Activated naive CD4-positive, alpha-beta T cell treated with anti-CD3 and anti-CD28 coated beads, Interleukin-2, amount 50 U/mL, for 72 hours (primary cell): ENCODE measurements at regions not wholly inside any gene's neighbourhood (a gene's known extent, or its start where the extent isn't known, plus 50 kb on each side); places are given as distances from the start of the nearest gene placed in this dataset.

ENCODE experiments used
- ATAC-seq, 2 donors: fragments of 150-1000 bp; cut with Tn5 transposase; 2 replicates each; pipeline ENCODE4 v1.10.0; 2021; ENCODE audit warnings: mild to moderate bottlenecking in 2 of 2, moderate library complexity in 2 of 2
- DNase-seq, 2 donors: peaks; one replicate each; pipeline ENCODE4 v3.0.0; 2021 to 2022; ENCODE audit warnings: low spot score in 2 of 2
- H3K27ac Mint-ChIP-seq, 2 donors: one replicate each; pipeline ENCODE4 v1.8.0; 2022; ENCODE audit warnings: mild to moderate bottlenecking in 2 of 2, mixed read lengths in 2 of 2
- H3K36me3 Mint-ChIP-seq, 2 donors: one replicate each; pipeline ENCODE4 v1.8.0; 2022; ENCODE audit warnings: mixed read lengths in 2 of 2
- H3K9me3 Mint-ChIP-seq, 2 donors: one replicate each; pipeline ENCODE4 v1.8.0; 2022; ENCODE audit warnings: mixed read lengths in 2 of 2

- Mint-ChIP-seq H3K27ac (no peak overlapping the region), H3K36me3 (no peaks in the 10 kb centered on the region), H3K9me3 (peaks cover 0 to 3% of the 10 kb centered on the region in 2 donors)
- ATAC-seq (no peak), DNase-seq (no peak)
Observed at GRCh38 chr2:180473456-180473855, 466.4 kb upstream of the CWC22 start.

- Mint-ChIP-seq H3K9me3 (peaks cover 0 to 9% of the 10 kb centered on the region in 2 donors), H3K27ac (no peak overlapping the region), H3K36me3 (no peaks in the 10 kb centered on the region)
- DNase-seq (no peak), ATAC-seq (no peak)
Observed at GRCh38 chr2:180472133-180472532, 465.0 kb upstream of the CWC22 start.

GRCh38 chr2:180463608-180464007 lies 456.5 kb upstream of the CWC22 start:
- Mint-ChIP-seq H3K36me3 (no peaks in the 10 kb centered on the region), H3K27ac (no peak overlapping the region), H3K9me3 (peaks cover 5 to 6% of the 10 kb centered on the region in 2 donors)
- DNase-seq = no peak
- no peak for ATAC-seq

GRCh38 chr2:180461761-180462160 lies 454.7 kb upstream of the CWC22 start:
- Mint-ChIP-seq H3K36me3 (no peaks in the 10 kb centered on the region), H3K9me3 (peaks cover 0 to 5% of the 10 kb centered on the region in 2 donors), H3K27ac (no peak overlapping the region)
- DNase-seq = no peak
- ATAC-seq = no peak

GRCh38 chr2:180456801-180457200 lies 449.7 kb upstream of the CWC22 start:
- Mint-ChIP-seq H3K27ac (no peak overlapping the region), H3K9me3 (no peaks in the 10 kb centered on the region), H3K36me3 (no peaks in the 10 kb centered on the region)
- no peak for ATAC-seq
- no peak for DNase-seq

- peaks cover 0 to 1% of the 10 kb centered on the region in 2 donors for H3K9me3 Mint-ChIP-seq
- H3K36me3 Mint-ChIP-seq = no peaks in the 10 kb centered on the region
Observed at GRCh38 chr2:180450841-180451240, 443.7 kb upstream of the CWC22 start.

GRCh38 chr2:180449171-180449915 lies 442.2 kb upstream of the CWC22 start:
- H3K9me3 Mint-ChIP-seq = peaks cover 0 to 3% of the 10 kb centered on the region in 2 donors
- no peak for ATAC-seq
- no peak for DNase-seq

More at GRCh38 chr2:180450841-180451240, 443.7 kb upstream of the CWC22 start:
- DNase-seq = no peak
- H3K27ac Mint-ChIP-seq = no peak overlapping the region
- no peak for ATAC-seq

GRCh38 chr2:180446492-180446891 lies 439.4 kb upstream of the CWC22 start:
- ATAC-seq (no peak), DNase-seq (no peak)
- Mint-ChIP-seq H3K27ac (no peak overlapping the region), H3K36me3 (no peaks in the 10 kb centered on the region), H3K9me3 (peaks cover 0 to 3% of the 10 kb centered on the region in 2 donors)

More at GRCh38 chr2:180449171-180449915, 442.2 kb upstream of the CWC22 start:
- H3K36me3 Mint-ChIP-seq = no peaks in the 10 kb centered on the region
- no peak overlapping the region for H3K27ac Mint-ChIP-seq

- H3K9me3 Mint-ChIP-seq = peaks cover 0 to 3% of the 10 kb centered on the region in 2 donors
- ATAC-seq (no peak), DNase-seq (no peak)
- no peaks in the 10 kb centered on the region for H3K36me3 Mint-ChIP-seq
- no peak overlapping the region for H3K27ac Mint-ChIP-seq
Observed at GRCh38 chr2:180443888-180444287, 436.8 kb upstream of the CWC22 start.

GRCh38 chr2:180442860-180443644 lies 436.0 kb upstream of the CWC22 start:
- ATAC-seq = no peak

GRCh38 chr2:180419212-180419611 lies 412.1 kb upstream of the CWC22 start:
- Mint-ChIP-seq H3K36me3 (no peaks in the 10 kb centered on the region), H3K9me3 (peaks cover 0 to 3% of the 10 kb centered on the region in 2 donors), H3K27ac (no peak overlapping the region)
- DNase-seq (no peak), ATAC-seq (no peak)

More at GRCh38 chr2:180442860-180443644, 436.0 kb upstream of the CWC22 start:
- Mint-ChIP-seq H3K9me3 (peaks cover 0 to 3% of the 10 kb centered on the region in 2 donors), H3K27ac (no peak overlapping the region), H3K36me3 (no peaks in the 10 kb centered on the region)
- DNase-seq = no peak

- Mint-ChIP-seq H3K36me3 (no peaks in the 10 kb centered on the region), H3K27ac (no peak overlapping the region), H3K9me3 (peaks cover 0 to 3% of the 10 kb centered on the region in 2 donors)
- ATAC-seq (no peak), DNase-seq (no peak)
Observed at GRCh38 chr2:180416627-180417026, 409.5 kb upstream of the CWC22 start.

GRCh38 chr2:180413336-180413735 lies 406.2 kb upstream of the CWC22 start:
- Mint-ChIP-seq H3K27ac (no peak overlapping the region), H3K9me3 (no peaks in the 10 kb centered on the region), H3K36me3 (no peaks in the 10 kb centered on the region)
- DNase-seq (no peak), ATAC-seq (no peak)

GRCh38 chr2:180412219-180412618 lies 405.1 kb upstream of the CWC22 start:
- Mint-ChIP-seq H3K27ac (no peak overlapping the region), H3K36me3 (no peaks in the 10 kb centered on the region), H3K9me3 (no peaks in the 10 kb centered on the region)
- DNase-seq = no peak
- ATAC-seq = no peak

GRCh38 chr2:180411661-180412060 lies 404.6 kb upstream of the CWC22 start:
- no peaks in the 10 kb centered on the region for H3K9me3 Mint-ChIP-seq
- ATAC-seq (no peak), DNase-seq (no peak)

GRCh38 chr2:180406687-180407086 lies 399.6 kb upstream of the CWC22 start:
- H3K36me3 Mint-ChIP-seq = no peaks in the 10 kb centered on the region
- no peak for ATAC-seq
- no peak overlapping the region for H3K27ac Mint-ChIP-seq
- no peak for DNase-seq
- peaks cover 0 to 4% of the 10 kb centered on the region in 2 donors for H3K9me3 Mint-ChIP-seq

More at GRCh38 chr2:180411661-180412060, 404.6 kb upstream of the CWC22 start:
- no peaks in the 10 kb centered on the region for H3K36me3 Mint-ChIP-seq
- no peak overlapping the region for H3K27ac Mint-ChIP-seq

GRCh38 chr2:180405520-180405919 lies 398.4 kb upstream of the CWC22 start:
- no peak overlapping the region for H3K27ac Mint-ChIP-seq
- peaks cover 4% of the 10 kb centered on the region in 2 donors for H3K9me3 Mint-ChIP-seq
- no peaks in the 10 kb centered on the region for H3K36me3 Mint-ChIP-seq
- no peak for DNase-seq
- no peak for ATAC-seq
